ENCODE measurements at regions not wholly inside any gene's neighbourhood (a gene's known extent, or its start where the extent isn't known, plus 50 kb on each side); places are given as distances from the start of the nearest gene placed in this dataset.
A peak's percentile ranks its signal among the peaks of the same experiment; 100 is the strongest.

DNA sequence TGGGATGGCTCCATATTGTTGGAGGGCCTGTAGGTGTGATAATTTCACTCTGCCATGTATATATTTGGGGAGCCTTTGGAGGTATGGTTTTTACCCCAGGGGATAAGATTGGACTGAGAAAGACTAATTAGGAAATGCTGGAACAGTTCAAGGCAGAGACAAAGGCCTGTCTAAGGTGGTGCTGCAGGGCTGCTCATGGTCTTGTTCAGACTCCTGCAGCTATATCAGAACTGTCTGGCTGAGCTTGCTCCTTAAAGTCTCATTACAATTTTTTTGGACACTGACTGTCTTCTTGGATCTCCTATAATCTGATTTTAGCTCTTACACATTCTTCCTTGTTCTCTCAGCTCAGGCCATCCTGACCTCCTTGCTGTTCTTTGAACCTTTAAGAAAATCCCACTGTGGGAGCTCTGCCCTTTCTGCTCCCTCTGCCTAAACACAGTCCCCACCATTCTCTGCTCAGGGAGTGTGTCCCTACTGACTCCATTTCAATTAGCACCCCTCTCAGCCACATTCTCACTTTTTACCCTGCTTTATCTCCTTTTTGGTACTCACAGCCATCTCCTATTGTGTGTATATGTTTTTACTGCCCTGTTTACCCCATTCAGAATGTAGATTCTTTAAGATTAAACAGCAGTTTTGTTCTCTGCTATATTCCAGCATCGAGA is 468.7 kb upstream of the FANCL start:
- Histone ChIP-seq H3K36me3 (peaks cover under 1% of the 10 kb centered on the region), H3K27me3 (no peaks in the 10 kb centered on the region), H3K4me3 (no peak overlapping the region), H3K9me3 (no peaks in the 10 kb centered on the region), H3K27ac (no peak overlapping the region), H3K4me1 (no peaks in the 10 kb centered on the region)
- intact Hi-C loops (cut with DNase I; ENCODE audit: low total_unique reads) = no loop called here
- TF ChIP-seq POLR2A (IDR thresholded peaks at IDR 0.05) (no peak), POLR2AphosphoS5 (IDR thresholded peaks at IDR 0.05) (no peak)
- TF ChIP-seq, protein P1, sequence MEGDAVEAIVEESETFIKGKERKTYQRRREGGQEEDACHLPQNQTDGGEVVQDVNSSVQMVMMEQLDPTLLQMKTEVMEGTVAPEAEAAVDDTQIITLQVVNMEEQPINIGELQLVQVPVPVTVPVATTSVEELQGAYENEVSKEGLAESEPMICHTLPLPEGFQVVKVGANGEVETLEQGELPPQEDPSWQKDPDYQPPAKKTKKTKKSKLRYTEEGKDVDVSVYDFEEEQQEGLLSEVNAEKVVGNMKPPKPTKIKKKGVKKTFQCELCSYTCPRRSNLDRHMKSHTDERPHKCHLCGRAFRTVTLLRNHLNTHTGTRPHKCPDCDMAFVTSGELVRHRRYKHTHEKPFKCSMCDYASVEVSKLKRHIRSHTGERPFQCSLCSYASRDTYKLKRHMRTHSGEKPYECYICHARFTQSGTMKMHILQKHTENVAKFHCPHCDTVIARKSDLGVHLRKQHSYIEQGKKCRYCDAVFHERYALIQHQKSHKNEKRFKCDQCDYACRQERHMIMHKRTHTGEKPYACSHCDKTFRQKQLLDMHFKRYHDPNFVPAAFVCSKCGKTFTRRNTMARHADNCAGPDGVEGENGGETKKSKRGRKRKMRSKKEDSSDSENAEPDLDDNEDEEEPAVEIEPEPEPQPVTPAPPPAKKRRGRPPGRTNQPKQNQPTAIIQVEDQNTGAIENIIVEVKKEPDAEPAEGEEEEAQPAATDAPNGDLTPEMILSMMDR (IDR thresholded peaks at IDR 0.05) = no peak
- DNase-seq (ENCODE audit: low spot score in 2 of 2) = no peak

DNA sequence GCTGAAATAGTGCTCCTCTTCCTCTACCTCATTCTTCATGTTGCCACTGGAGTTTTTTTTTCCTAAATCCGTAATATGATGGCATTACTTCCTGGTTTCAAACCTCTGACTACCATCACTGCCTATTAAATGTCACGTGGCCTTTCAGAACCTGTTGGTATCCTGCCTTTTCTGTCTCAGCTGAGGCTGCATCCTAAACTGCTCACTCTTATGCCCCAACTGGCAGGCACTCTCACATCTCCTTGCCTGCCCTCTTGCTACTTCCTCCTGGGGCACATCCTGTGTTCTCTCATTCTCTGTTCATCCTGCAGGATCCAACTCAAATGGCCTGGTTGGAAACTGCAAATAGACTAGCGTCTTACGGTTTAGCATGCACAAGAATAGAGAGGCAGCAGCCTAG is 468.1 kb upstream of the FANCL start:
- Histone ChIP-seq H3K4me3 (no peak overlapping the region), H3K9me3 (no peaks in the 10 kb centered on the region), H3K27ac (no peak overlapping the region), H3K27me3 (no peaks in the 10 kb centered on the region), H3K4me1 (no peaks in the 10 kb centered on the region), H3K36me3 (no peaks in the 10 kb centered on the region)
- DNase-seq (ENCODE audit: low spot score in 2 of 2) = no peak
- no peak for TF ChIP-seq POLR2A (IDR thresholded peaks at IDR 0.05)
- no peak for TF ChIP-seq POLR2AphosphoS5 (IDR thresholded peaks at IDR 0.05)
- TF ChIP-seq, protein P1 (IDR thresholded peaks at IDR 0.05) = no peak
- intact Hi-C loops (cut with DNase I; ENCODE audit: low total_unique reads) = no loop called here

DNA sequence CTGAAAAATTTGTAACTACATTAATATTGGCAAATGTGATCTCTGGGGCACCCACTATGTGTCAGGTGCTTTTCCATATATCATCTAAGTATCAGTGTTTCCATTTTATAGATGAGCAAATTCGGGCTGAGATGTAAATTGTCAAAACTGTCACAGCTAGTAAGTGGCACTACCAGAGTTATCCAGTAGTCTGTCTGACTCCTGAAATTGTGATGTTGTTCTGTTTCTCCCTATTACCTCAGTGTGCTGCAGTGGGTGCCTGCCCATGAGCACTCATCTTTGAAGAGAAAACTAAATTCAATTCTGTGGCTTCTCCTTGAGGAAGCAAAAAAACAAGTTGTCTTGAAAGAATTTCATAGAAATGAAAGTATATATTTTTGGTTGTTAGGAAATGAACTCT is 467.4 kb upstream of the FANCL start:
- Histone ChIP-seq H3K9me3 (no peaks in the 10 kb centered on the region), H3K27me3 (no peaks in the 10 kb centered on the region), H3K27ac (no peak overlapping the region), H3K36me3 (no peaks in the 10 kb centered on the region), H3K4me3 (no peak overlapping the region), H3K4me1 (no peaks in the 10 kb centered on the region)
- DNase-seq (ENCODE audit: low spot score in 2 of 2) = no peak
- intact Hi-C loops (cut with DNase I; ENCODE audit: low total_unique reads) = no loop called here
- TF ChIP-seq POLR2A (IDR thresholded peaks at IDR 0.05) (no peak), POLR2AphosphoS5 (IDR thresholded peaks at IDR 0.05) (no peak)
- TF ChIP-seq, protein P1 (IDR thresholded peaks at IDR 0.05) = no peak

DNA sequence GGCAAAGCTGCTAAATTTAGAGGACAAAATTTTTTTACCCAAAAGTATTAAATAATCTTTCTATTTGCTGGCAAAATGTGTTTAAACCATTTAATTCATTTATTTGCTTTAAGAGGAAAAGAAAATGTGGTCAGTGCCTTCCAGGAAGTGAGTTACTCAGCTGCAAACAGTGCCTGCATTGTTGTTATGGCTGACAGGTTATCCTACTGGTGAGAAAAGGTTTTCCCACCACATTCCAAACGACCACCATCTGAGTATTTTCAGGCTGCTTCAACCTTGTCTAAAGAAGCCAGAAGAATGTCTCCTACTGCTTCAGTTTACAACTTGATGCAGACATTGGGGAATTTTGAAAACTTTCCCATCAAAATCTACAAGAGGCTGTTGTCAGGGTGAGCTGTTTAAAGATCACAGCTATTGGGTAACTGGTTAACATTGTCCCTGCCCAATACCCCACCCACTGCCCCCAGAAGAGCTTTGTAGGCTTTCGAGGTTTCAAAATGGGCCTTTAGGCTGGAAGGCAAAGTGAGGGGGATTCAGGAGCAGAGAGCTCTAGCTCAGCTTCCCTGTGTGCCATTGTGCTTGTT is 461.3 kb upstream of the FANCL start:
- Histone ChIP-seq H3K36me3 (no peaks in the 10 kb centered on the region), H3K27ac (peak overlapping the region; percentile 44 to 52), H3K27me3 (no peaks in the 10 kb centered on the region), H3K4me3 (no peak overlapping the region), H3K4me1 (peaks cover 0 to 6% of the 10 kb centered on the region in 2 donors), H3K9me3 (no peaks in the 10 kb centered on the region)
- DNase-seq (ENCODE audit: low spot score in 2 of 2) = no peak
- TF ChIP-seq, protein P1 (IDR thresholded peaks at IDR 0.05) = peak in 1 of 3 donors; percentile 12
- no peak for TF ChIP-seq POLR2A (IDR thresholded peaks at IDR 0.05)
- intact Hi-C loops (cut with DNase I; ENCODE audit: low total_unique reads) = no loop called here

DNA sequence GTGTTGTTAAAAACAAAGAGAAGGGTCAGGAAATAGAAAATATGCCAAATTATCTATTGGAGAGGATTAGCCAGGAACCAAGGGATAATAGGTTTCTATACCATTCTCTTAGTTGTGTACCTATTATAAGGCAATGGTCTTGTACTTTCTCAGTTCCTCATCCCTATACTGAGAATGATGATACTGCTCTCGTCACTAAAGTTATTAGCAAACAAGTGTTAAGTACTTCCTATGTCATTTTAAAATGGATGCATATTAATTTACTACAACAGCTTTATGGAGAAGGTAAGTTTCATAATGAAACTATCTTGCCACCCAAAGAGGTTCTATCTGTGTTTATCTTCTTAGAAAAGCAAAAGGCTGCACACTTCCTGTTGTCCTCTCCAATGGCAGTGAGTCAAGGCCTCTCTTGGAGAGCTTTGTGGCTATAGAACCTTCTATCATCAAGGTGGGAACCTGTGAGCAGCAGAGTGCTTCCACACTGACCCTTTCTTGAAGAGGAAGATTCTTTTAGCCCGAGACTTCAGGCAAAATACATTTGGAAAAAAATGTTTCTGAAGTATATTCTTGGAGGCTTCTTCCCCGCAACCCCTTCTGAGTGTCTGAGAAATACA is 460.7 kb upstream of the FANCL start:
- peaks cover 0 to 6% of the 10 kb centered on the region in 2 donors for H3K4me1 ChIP-seq
- TF ChIP-seq, protein P1 (IDR thresholded peaks at IDR 0.05) = no peak
- TF ChIP-seq POLR2AphosphoS5 (IDR thresholded peaks at IDR 0.05) = no peak
- TF ChIP-seq POLR2A (IDR thresholded peaks at IDR 0.05) = no peak
- no peaks in the 10 kb centered on the region for H3K36me3 ChIP-seq
- H3K27me3 ChIP-seq = no peaks in the 10 kb centered on the region
- no peak for DNase-seq (ENCODE audit: low spot score in 2 of 2)
- no peaks in the 10 kb centered on the region for H3K9me3 ChIP-seq
- intact Hi-C loops (cut with DNase I; ENCODE audit: low total_unique reads) = no loop called here
- H3K27ac ChIP-seq = peak overlapping the region; percentile 48 to 52
- no peak overlapping the region for H3K4me3 ChIP-seq
